ENCODE measurements at regions not wholly inside any gene's neighbourhood (a gene's known extent, or its start where the extent isn't known, plus 50 kb on each side); places are given as distances from the start of the nearest gene placed in this dataset.

- ChIA-PET CTCF (no interaction called here), POLR2A (no interaction called here)
- H3K4me3 ChIP-seq (ENCODE audit: low read depth, low read length) = no peak overlapping the region
- no peak for DNase-seq (ENCODE audit: low read depth, low spot score)
- TF ChIP-seq CTCF (IDR thresholded peaks at IDR 0.05; ENCODE audit: insufficient read depth, low read length, missing control alignments) = no peak
Observed at GRCh38 chr7:15794801-15795200, 108.3 kb upstream of the MEOX2 start.

- no peak for TF ChIP-seq CTCF (IDR thresholded peaks at IDR 0.05; ENCODE audit: insufficient read depth, low read length, missing control alignments)
Observed at GRCh38 chr7:15784694-15785030, 98.2 kb upstream of the MEOX2 start.

GRCh38 chr7:15783987-15784693, 97.7 kb upstream of the MEOX2 start:
- ChIA-PET CTCF (interaction anchor here (0.7 kb wide), 1 partner anchor 17 kb away, joined by 4 read pairs; no protein-coding TSS in a partner anchor), POLR2A (no interaction called here)
- no peak for DNase-seq (ENCODE audit: low read depth, low spot score)
- H3K4me3 ChIP-seq (ENCODE audit: low read depth, low read length) = no peak overlapping the region
- TF ChIP-seq CTCF (IDR thresholded peaks at IDR 0.05; ENCODE audit: insufficient read depth, low read length, missing control alignments) = no peak

More at GRCh38 chr7:15784694-15785030, 98.2 kb upstream of the MEOX2 start:
- ChIA-PET POLR2A (no interaction called here), CTCF (interaction anchor here (0.7 kb wide), 1 partner anchor 16 kb away, joined by 4 read pairs; no protein-coding TSS in a partner anchor)
- no peak overlapping the region for H3K4me3 ChIP-seq (ENCODE audit: low read depth, low read length)
- DNase-seq (ENCODE audit: low read depth, low spot score) = no peak

GRCh38 chr7:15782656-15783055, 96.2 kb upstream of the MEOX2 start:
- ChIA-PET CTCF (no interaction called here), POLR2A (no interaction called here)

GRCh38 chr7:15781944-15782343, 95.5 kb upstream of the MEOX2 start:
- no peak for DNase-seq (ENCODE audit: low read depth, low spot score)
- ChIA-PET CTCF (no interaction called here), POLR2A (no interaction called here)
- no peak overlapping the region for H3K4me3 ChIP-seq (ENCODE audit: low read depth, low read length)
- no peak for TF ChIP-seq CTCF (IDR thresholded peaks at IDR 0.05; ENCODE audit: insufficient read depth, low read length, missing control alignments)

More at GRCh38 chr7:15782656-15783055, 96.2 kb upstream of the MEOX2 start:
- TF ChIP-seq CTCF (IDR thresholded peaks at IDR 0.05; ENCODE audit: insufficient read depth, low read length, missing control alignments) = no peak
- H3K4me3 ChIP-seq (ENCODE audit: low read depth, low read length) = no peak overlapping the region
- DNase-seq (ENCODE audit: low read depth, low spot score) = no peak

- DNase-seq (ENCODE audit: low read depth, low spot score) = no peak
- CTCF ChIA-PET = no interaction called here
- no peak for TF ChIP-seq CTCF (IDR thresholded peaks at IDR 0.05; ENCODE audit: insufficient read depth, low read length, missing control alignments)
- POLR2A ChIA-PET = no interaction called here
- no peak overlapping the region for H3K4me3 ChIP-seq (ENCODE audit: low read depth, low read length)
Observed at GRCh38 chr7:15780271-15780670, 93.8 kb upstream of the MEOX2 start.
